Suppressor macrophage treated with lipopolysaccharide for 1 hour (primary cell): ENCODE measurements at regions not wholly inside any gene's neighbourhood (a gene's known extent, or its start where the extent isn't known, plus 50 kb on each side); places are given as distances from the start of the nearest gene placed in this dataset.
"Not testable (repeated sequence)": the region's sequence is repeated elsewhere in the genome, so short reads cannot be mapped to it uniquely, and the experiment has no call there.

Experiments used
- DNase-seq, 3 donors: peaks; one replicate each; pipeline ENCODE4 v3.0.0-alpha.2; 2020 to 2022

DNA sequence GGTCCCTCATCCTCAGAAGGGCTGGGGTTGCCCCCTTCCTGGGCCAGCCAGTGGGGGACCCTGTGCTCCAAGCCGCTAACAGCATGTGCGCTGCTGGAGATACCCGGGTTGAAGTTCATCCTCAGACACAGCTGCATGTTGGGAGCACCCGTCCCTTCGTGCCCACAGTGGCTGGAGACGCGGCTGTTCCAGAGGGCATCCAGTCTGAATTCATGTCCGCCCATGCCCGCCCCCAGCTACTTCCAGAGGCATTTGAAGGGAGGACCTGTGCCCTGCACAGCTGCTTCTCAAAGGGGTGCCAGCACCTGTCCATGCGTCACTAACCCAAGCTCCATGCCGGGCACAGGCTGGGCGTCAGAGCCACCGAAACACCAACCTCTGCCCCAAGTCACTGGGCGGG, 68.1 kb upstream of the ADGRA1 start:
- DNase-seq: no peak

DNA sequence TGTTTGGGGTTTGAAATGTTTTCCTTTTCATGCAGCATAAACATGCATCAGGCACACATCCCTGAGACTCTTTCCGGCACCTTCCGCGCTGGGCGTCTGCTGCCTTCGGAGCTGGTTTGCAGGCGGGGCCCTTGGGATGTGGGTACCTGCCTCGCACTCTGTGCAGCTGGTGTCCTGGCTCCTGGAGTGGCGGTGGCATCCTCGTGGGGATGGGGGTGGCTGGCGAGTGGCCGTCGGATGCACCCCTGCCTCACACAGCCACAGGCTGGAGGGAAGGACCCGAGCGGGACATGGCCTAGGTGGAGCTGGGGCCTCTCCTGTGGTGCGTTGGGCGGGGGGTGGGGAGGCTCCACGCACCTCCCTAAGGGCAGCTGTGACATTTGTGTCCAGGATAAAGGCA, 68.5 kb upstream of the ADGRA1 start:
- DNase-seq: no peak

DNA sequence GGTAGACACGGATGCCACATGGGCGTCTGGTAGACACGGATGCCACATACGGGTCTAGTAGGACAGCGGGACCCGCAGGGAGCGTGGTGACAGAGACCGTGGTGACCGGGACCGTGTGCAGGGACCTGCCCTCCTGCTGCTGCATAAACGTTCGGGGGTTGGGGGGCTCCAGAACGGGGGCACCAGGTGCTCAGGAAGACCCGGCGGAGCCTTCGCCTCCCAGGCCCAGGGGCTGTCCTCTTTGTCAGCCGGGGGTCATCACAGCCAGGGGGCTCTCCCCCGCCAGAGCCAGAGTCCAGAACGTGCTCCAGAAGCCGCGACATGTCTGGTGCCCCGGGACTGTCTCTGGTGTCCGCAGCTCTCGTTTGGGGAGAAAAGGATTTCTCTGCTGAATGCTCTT, 69.2 kb upstream of the ADGRA1 start:
- DNase-seq: no peak

DNA sequence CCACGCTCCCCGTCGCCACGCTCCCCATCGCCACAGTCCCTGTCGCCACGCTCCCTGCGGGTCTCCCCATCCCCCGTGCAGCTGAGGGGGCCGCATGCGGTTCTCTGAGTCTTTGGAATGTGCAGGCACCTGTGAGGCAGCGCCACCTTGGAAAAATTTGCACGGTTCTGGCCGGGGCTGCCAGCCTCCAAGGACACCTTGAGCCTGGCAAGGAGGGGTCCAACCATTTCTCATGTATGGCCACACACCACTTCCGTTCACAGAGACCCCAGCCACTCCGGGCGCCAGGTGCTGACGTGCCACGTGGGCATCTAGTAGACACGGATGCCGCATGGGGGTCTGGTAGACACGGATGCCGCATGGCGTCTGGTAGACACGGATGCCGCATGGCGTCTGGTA, 70.5 kb upstream of the ADGRA1 start:
- no peak for DNase-seq

DNA sequence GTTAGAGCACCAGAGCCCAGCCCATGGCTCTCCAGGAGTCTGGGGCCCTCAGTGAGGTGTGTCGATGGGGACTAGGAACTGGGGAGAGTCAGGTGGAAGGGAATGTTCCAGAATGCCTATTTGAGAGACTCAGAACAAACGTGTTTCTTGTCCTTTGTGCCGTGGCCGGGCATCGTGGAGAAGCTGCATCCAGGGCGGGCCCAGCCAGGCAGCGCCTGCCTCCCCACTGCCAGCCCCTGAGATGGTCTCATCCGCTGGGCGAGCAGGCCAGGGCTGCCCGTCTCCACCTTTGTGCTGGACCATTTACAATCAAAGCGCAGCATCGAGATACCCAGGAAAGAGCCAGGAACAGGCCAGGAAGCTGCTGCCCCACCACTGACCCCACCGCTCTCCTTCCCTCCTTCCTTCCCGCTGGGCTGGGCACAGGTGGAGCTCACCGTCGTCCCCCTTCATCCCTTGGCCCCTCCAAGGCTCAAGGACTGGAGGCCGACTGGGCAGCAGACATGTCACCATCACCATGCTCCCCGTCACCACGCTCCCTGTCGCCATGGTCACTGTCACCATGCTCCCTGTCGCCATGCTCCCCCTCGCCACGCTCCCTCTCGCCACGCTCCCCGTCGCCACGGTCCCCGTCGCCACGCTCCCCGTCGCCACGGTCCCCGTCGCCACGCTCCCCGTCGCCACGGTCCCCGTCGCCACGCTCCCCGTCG, 71.1 kb upstream of the ADGRA1 start:
- DNase-seq: no peak

DNA sequence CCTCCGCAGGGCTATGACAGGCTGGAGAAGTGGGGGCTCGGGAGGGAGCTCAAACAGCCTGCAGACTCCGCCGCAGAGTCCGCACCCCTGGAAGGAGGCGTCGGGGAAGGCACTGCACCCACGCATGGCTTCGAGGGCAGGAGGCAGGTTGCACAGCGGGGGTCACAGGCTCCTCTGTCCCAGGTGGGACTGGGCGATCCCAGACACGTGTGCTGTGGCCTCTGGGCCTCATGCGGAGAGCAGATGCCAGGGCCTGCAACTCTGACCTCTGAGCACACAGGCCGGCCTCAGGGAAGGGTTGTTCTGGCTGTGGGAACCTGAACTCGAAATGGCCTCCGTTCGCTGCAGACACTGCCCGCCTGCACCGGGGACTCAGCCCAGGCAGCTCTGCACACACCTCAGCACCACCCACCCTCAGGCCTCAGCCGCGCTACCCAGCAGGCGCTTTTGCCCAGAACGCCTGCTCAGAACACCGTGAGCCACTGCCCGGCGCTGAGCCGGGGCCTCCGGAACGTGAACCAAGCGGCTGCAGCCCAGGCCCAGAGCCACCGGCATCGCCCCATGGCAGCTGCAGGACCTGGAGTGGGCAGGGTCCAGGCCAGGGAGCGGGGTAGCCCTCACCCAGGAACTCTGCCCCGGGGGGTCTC, 71.8 kb upstream of the ADGRA1 start:
- DNase-seq: no peak

DNA sequence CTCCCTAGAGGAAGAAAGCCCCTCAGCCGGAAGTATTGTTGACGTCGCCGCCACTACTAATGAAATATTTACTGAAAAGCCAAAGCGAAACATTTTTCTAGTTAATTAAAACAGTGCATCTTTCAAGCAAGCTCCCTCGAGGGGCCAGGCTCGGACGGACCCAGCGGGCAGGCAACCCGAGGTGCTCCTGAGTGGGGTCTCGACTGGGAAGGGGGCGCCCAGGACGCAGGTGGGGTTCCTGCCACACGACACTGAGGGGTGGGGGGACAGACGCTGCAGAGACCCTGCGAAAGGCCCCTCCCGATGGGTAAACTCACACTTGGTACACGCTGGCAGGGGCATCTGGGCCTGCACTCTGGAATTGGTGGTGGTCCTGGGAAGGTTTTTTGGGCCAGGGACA, 72.4 kb upstream of the ADGRA1 start:
- no peak for DNase-seq

DNA sequence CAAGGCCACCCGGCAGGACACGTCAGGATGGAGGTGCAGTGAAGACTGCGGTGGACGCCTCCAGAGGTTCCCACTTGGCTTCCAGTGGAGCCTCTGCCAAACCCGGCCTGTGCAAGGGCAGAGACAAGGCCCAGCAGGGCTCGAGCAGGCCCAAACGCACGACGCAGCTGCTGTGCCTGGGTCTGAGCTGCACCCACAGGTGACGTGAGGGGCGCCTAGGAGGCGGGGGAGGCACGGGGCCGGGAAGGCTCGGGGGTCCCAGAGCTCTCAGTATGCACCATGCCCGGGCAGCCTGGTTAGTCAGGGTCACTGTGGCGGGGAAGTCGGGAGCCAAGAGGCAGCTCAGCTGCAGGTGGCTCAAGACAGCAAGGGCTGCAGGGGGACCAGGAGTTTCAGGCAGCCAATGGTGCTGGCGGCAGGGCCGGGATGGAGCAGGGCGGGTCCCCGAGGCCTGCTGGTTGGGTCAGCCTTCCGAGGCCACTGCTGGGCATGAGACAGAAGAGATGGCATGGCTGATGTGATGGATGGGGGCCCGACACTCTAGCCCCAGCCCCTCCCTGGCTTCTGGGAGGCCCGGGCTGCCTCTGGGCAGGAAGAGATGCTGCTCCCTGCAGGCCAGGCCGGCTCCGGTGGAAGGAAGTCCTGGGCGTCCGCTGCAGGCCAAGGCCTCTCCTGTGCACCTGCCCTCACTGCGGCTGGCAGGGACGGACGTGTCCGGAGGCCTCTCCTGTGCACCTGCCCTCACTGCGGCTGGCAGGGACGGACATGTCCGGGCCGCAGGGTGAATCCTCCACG, 72.2 kb upstream of the CFAP46 start:
- DNase-seq: no peak

DNA sequence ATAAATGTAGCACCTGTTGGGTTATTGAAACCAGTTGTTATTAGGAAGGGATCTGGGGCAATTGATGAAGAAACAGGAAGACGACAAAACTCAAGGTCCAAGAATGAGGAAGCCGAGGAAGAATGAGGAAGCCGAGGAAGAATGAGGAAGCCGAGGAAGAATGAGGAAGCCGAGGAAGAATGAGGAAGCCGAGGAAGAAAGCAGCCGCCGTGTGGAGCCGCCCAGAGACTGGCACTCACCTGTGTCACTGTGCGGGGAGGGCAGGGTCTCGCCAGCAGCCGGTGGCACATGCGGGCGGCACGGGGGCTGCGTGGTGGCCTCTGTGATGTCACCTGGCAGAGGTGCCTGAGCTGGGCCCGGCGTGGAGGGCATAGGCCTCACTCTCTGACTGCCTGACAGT, 71.1 kb upstream of the CFAP46 start:
- peak; percentile 75 to 82 (median 77) for DNase-seq

DNA sequence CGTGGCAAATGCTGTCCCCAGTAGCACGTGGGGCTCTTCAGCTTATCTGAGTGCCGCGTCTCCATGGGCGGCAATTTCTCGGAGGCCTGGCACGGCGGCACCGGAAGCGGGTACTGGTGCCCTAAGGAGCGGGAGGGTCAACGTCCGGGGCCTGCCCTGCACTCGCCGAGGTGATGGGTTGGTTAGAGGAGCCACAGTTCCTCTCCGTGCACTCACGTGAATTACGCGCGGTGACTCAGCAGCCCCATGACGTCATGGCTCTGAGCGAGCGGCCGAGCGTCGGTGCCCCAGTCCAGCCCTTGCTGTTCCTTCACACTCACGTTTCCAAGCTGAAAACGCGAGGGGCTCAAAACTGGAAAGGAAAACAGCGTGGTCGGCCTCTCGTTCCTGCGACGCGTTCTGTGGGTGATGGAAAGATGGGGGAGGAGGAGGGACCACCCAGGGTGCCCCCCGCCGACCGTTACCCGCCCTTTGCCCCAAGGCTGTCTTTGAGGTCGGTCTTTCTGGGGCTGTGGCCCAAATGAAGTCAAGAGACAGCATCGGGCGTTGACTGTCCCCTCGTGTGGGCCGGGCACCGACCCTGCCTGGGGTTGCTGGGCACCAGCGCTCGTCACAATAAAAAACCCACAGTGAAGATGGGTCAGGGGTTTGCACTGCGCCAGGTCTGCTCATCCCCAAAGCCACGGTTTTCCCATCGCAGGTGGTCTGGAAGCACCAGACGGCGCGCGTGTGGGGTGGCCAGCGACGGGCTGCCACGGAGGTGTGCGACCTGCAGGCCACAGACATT, 70.4 kb upstream of the CFAP46 start:
- peak; percentile 88 to 94 (median 91) for DNase-seq

DNA sequence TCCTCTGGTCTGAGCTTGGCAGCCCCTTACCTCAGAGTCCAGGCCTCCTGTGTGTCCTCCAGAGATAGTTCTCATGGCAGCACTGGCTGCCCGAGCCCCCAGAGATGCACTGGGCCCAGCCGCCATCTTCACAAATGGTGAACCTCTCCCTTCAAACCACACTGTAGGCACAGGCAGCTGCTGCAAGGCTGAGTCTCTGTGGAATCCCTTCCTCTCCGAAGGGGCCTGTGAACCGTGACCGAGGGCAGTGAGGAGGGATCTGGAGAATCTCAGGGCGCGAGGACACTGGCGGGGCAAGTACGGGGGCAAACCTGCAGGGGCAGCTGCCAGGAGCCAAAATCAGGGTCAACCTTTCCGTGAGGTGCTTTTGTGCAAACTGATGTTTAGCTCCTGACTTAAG, 69.5 kb upstream of the CFAP46 start:
- DNase-seq: no peak

DNA sequence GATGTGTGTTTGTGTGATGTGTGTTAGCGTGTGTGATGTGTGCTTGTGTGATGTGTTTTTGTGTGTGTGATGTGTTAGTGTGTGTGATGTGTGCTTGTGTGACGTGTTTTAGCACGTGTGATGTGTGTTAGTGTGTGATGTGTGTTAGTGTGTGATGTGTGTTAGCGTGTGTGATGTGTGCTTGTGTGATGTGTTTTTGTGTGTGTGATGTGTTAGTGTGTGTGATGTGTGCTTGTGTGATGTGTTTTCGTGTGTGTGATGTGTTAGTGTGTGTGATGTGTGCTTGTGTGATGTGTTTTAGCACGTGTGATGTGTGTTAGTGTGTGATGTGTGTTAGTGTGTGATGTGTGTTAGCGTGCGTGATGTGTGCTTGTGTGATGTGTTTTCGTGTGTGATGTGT, 69.0 kb upstream of the CFAP46 start:
- DNase-seq: not testable (repeated sequence)

DNA sequence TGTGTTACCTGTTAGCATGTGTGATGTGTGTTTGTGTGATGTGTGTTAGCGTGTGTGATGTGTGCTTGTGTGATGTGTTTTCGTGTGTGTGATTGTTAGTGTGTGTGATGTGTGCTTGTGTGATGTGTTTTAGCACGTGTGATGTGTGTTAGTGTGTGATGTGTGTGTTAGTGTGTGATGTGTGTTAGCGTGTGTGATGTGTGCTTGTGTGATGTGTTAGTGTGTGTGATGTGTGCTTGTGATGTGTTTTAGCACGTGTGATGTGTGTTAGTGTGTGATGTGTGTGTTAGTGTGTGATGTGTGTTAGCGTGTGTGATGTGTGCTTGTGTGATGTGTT, 68.4 kb upstream of the CFAP46 start:
- DNase-seq: not testable (repeated sequence)

DNA sequence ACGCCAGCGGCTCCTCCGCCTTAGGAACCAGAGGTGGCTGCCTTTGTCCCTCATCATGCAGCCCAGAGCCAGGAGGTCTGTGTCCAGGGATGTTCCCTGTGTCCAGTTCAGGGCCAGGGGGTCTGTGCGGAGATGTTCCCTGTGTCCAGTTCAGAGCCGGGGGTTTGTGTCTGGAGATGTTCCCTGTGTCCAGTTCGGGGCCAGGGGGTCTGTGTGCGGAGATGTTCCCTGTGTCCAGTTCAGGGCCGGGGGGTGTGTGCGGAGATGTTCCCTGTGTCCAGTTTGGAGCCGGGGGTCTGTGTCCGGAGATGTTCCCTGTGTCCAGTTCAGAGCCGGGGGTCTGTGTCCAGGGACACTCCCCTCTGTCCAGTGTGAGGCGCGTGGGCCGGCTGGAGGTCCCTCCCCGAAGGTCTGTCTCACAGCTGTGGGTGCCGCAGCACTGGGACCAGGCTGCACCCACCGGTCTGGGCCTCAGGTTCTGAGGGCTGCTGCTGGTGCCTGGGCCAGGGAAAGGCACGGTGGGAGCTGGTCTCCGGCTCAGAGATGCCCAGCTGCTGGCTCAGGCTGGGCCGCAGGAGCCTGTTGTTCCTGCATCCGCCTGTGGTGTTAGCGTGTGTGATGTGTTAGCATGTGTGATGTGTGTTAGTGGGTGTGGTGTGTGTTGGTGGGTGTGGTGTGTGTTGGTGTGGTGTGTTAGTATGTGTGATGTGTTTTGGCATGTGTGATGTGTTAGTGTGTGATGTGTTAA, 67.9 kb upstream of the CFAP46 start:
- peak in 2 of 3 donors; percentile 28 to 33 for DNase-seq

DNA sequence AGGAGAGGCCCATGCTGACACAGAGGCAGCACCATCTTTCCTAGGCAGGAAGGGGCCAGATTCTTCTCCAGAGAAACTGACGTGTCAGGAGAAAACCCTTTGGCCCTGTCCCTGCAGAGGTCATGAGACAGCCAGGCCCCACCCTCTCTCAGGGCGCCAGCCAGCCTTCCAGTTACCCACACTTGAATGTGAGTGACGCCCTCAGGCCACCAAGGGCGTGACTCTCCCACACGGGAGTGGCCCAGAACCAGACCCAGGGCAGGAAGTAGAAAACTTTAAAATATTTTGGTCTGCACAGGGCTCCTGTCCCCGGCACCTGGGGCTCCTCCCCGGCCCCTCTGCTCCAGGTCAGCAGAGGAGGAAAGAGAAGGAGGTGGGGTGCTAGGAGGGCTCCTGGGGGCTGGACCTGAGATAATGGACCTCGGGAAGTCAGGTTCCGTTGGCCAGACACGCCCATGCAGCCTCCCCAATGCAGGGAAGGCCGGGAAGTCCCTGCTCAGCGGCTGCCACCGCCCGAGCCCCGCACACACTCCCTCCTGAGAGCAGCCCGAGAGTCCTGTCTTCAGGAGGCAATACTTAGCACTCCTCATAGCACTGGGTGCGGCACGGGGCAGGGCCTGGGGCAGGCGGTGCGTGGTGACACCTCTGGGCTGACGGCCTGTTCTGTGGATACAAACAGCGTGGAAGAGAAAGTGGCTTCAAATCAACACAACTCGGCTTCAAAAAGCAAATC, 67.0 kb upstream of the CFAP46 start:
- DNase-seq: peak; percentile 95

DNA sequence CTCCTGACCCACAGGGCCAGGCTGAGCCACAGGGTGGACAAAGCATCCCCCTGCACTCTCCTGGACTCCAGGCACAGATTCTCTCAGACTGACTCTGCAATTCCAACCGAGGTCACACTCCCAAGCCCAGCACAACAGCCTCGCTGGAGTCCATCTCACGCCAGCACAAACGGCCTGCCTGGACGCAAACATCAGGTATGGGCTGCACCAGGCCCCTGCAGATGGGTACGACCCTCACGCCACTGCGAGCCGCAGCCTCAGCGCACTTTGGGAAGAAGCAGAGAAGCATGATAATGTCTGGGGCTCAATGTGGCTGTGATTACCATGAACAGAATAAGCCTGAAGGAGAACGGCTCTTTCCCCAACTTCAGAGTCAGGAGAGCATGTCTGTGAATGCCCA, 66.4 kb upstream of the CFAP46 start:
- DNase-seq: no peak

DNA sequence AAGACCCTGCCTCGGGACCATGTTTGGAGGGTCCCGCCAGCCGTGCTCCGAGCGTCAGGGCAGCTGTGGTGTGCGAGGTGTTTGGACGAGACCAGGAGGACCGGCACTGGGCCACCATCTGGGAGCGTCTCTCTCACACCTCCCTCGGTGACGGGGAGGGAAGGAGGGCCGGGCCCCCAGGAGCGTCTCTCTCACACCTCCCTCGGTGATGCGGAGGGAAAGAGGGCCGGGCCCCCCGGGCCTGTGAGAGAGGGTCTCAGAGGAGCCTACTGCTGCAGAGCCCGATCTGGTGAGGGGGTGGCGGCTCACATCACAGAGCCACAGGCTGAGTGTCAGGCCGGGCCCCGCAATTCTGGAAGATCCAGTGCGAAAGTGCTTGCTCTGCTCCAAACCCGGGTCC, 65.8 kb upstream of the CFAP46 start:
- no peak for DNase-seq

DNA sequence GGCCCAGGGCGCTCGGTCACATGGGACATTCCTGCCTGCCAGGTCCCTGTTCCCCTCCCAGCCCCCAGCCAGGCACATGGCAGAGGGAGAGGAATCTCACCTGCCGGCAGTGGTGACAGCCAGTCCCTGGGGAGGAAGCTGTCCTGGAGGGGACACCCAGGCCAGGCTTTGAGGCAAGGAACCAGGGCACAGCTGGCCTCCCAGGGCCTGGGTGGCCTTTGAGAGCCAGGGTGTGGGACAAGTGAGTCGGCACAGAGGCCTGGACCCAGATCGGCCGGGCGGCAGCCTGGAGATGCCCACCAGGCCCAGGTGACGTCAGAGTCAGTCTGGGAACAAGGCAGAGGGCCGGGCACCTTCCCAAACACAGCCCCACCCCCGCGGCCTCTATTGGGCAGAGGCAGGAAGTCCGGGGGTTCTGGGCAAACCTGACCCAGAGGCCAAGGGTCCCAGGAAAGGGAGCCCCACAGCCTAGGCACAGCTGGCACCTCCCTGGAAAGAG, 65.0 kb upstream of the CFAP46 start:
- no peak for DNase-seq

DNA sequence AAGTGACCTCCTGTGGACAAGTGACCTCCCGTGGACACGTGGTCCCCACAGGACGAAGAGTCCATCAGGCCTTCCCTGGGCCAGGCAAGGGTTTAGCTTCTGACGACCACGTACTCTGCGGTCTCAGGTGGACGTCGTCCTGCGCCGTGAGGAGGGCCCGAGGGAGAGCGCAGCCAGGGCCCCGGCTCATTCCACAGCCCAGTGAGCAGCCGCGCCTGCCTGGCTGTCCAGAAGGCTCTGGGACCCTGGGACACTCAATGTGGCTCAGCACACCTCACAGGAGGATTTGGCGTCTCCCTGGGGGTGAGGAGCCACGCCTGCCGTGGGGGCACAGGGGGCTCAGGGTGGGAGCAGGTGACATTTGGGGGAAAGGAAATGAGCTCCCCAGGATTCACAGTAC, 64.4 kb upstream of the CFAP46 start:
- no peak for DNase-seq

DNA sequence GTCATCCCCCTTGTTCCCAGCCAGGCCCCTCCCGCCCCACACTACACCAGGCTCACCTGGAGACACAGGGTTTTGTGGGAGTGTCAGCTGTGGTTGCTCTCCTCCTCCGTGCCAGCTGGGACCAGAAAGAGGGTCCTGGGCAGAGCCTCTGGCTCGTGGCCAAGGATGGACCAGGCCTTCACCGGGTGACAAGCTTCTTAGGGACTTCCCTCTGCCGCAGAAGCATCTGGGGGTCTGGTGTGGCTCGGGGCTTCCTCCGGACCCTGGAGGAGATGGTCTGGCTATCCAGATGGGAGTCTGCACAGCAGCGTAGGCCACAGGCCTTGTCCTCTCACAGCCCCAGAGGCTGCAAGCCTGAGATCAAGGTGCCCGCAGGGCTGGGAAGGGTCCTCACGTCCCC, 63.8 kb upstream of the CFAP46 start:
- DNase-seq: no peak

DNA sequence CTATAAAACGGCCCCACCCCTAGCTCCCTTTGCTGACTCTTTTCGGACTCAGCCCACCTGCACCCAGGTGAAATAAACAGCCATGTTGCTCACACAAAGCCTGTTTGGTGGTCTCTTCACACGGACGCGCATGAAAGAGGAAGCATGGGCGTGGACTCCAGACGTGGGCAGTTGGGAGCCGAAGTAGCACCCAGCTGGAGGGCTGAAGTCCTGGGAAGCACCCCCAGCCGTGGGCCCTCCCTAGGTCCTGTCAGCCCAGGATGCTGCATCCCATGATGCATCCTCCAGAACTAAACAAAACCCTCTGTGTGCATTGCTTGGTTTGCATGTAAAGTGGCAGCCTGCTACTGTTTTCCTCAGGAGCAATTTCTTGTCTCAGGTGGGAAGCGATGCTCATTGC, 62.1 kb upstream of the CFAP46 start:
- DNase-seq: no peak

DNA sequence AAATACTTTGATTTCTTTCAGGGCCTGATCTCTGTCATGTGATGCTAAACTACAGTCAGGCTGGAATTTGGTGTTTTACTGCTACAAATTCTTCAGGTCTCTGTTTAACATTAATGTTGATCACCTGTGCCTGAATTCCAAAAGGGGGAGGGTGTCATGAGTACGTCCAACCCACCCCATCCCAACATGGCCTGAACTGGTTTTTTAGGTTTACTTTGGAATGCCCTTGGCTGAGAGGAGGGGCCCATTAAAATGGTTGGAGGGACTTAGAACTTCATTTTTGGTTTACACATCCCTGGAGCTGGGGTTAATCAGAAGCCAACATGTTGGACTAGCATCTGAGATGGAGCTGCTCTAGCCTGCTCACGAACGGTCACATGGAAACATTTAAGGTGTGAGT, 60.8 kb upstream of the CFAP46 start:
- no peak for DNase-seq
